SJCRH30 (cell line): ENCODE measurements at regions not wholly inside any gene's neighbourhood (a gene's known extent, or its start where the extent isn't known, plus 50 kb on each side); places are given as distances from the start of the nearest gene placed in this dataset.
"Not testable (repeated sequence)": the region's sequence is repeated elsewhere in the genome, so short reads cannot be mapped to it uniquely, and the experiment has no call there.

Experiments
- DNase-seq, 2 experiments: peaks; one replicate each; pipeline ENCODE4 v3.0.0-alpha.2; 2015 to 2020
- H3K27ac ChIP-seq: fragments of 250-450 bp; sonication (Bioruptor Pico); 2 replicates; pipeline ENCODE4 v1.5.1; 2020; ENCODE audit warnings: mild to moderate bottlenecking, moderate library complexity
- H3K27me3 ChIP-seq: fragments of 250-450 bp; sonication (Bioruptor Pico); 2 replicates; pipeline ENCODE4 v1.5.1; 2020; ENCODE audit warnings: mild to moderate bottlenecking, moderate library complexity
- H3K36me3 ChIP-seq: fragments of 250-450 bp; sonication (Bioruptor Pico); 2 replicates; pipeline ENCODE4 v1.5.1; 2020; ENCODE audit warnings: mild to moderate bottlenecking, moderate library complexity
- H3K4me1 ChIP-seq: fragments of 250-450 bp; sonication (Bioruptor Pico); 2 replicates; pipeline ENCODE4 v1.5.1; 2020; ENCODE audit warnings: mild to moderate bottlenecking, moderate library complexity
- H3K4me3 ChIP-seq: fragments of 250-450 bp; sonication (Bioruptor Pico); 2 replicates; pipeline ENCODE4 v1.5.1; 2020; ENCODE audit warnings: mild to moderate bottlenecking, moderate library complexity
- H3K9me3 ChIP-seq: fragments of 250-450 bp; sonication (Bioruptor Pico); replicated peaks from 2 replicates; pipeline ENCODE4 v1.5.1; 2020; ENCODE audit warnings: mild to moderate bottlenecking, moderate library complexity

DNA sequence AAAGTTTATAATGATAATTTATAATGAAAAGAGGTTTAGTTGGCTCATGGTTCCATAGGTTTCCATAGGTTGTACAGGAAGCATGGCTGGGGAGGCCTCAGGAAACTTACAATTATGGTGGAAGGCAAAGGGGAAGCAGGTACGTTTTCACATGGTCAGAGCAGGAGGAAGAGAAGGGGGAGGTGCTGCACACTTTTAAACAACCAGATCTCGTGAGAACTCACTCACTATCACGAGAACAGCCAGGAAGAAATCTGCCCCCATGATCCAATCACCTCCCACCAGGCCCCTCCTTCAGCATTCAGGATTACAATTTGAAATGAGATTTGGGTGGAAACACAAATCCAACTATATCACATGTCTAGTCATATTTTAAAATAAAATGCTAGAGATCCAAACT lies 64.1 kb upstream of the ABLIM1 start:
- not testable (repeated sequence) for H3K4me1 ChIP-seq, H3K27me3 ChIP-seq, DNase-seq, H3K36me3 ChIP-seq, H3K27ac ChIP-seq, H3K4me3 ChIP-seq, H3K9me3 ChIP-seq

DNA sequence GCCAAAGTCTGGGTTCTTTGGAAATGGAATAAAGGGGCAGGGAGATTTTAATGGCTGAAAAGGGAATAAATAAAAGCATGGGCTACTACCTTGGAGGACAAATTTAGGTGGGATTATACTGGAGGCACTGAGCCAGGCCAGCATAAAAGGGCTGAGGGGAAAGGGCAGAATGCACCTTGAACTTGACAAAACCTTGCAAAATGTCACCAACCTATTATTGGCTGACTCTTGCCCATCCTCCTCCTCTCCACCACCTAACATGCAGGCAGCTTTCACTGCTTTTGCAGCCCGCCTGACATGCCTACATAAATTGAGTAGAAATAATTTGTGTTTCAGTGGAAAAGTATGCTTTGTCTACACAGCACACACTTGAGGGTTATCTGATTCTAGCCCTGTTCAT lies 65.3 kb upstream of the ABLIM1 start:
- H3K27me3 ChIP-seq: peaks cover 4% of the 10 kb centered on the region; the same call in 1 of the 2 replicates
- 0 out of 2 replicates have a peak, but pooled peaks cover 2% of the 10 kb centered on the region for H3K4me1 ChIP-seq
- no peak overlapping the region for H3K27ac ChIP-seq
- DNase-seq: no peak
- H3K36me3 ChIP-seq: no peaks in the 10 kb centered on the region
- no peak overlapping the region for H3K4me3 ChIP-seq
- H3K9me3 ChIP-seq: 0 out of 2 replicates have a peak, but pooled peaks cover 4% of the 10 kb centered on the region

DNA sequence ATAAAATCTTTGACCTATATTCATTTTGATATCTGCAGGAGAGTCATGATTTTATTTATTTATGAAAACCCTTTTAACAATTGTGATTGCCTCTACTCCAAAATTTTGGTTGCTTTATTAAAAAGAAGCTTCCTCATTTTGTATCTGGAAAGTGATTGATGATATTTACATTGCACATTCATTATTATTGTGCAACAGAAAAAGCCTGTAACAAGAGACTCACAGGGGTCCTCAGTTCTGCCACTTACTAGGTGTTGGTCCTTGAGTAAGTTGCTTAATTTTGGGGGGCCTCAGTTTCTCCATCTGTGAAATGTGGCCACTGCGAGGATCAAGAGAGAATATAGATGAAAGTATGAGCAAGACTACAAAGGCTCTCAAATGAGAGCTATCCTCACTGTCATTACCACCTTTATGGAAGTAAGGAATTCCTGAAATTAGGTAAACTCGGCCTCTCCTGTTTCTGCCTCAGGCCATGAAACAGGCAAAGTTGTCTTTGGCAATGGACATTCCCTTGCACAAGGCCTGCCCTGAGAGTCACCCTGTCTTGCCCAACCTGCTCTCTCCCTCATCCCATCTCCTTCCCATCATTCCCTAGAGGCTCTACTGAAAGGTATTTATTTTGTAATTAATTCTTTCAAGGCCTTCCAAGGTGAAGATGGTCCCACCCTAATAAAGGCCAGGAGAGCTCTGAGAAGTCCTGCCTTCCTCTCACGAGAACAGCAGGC lies 66.1 kb upstream of the ABLIM1 start:
- Histone ChIP-seq H3K36me3 (no peaks in the 10 kb centered on the region), H3K9me3 (0 out of 2 replicates have a peak, but pooled peaks cover 4% of the 10 kb centered on the region), H3K4me3 (no peak overlapping the region), H3K4me1 (no peaks in the 10 kb centered on the region), H3K27me3 (peaks cover 4% of the 10 kb centered on the region; the same call in 1 of the 2 replicates), H3K27ac (no peak overlapping the region)
- DNase-seq: no peak

DNA sequence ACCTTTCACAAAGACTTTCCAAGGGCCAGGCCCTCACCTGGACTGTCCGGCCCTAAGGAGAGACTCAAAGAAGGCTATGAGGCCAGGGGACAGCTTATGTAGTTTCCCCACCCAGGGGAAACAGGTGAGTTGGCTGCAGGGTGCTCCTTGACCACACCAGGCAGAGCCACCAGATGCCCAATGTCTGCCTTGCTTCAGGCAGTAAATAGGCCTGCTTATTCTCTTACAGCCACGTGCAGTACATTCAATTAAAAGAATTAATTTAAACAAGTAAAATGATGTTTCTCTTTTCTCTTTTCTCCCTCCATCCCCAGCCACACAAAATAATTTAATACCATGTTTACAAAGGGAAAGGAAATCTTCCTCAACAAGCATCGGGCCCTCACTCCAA lies 66.6 kb upstream of the ABLIM1 start:
- DNase-seq: no peak
- Histone ChIP-seq H3K27ac (no peak overlapping the region), H3K9me3 (0 out of 2 replicates have a peak, but pooled peaks cover 4% of the 10 kb centered on the region), H3K4me1 (no peaks in the 10 kb centered on the region), H3K4me3 (no peak overlapping the region), H3K36me3 (no peaks in the 10 kb centered on the region), H3K27me3 (peaks cover 4% of the 10 kb centered on the region; the same call in 1 of the 2 replicates)

DNA sequence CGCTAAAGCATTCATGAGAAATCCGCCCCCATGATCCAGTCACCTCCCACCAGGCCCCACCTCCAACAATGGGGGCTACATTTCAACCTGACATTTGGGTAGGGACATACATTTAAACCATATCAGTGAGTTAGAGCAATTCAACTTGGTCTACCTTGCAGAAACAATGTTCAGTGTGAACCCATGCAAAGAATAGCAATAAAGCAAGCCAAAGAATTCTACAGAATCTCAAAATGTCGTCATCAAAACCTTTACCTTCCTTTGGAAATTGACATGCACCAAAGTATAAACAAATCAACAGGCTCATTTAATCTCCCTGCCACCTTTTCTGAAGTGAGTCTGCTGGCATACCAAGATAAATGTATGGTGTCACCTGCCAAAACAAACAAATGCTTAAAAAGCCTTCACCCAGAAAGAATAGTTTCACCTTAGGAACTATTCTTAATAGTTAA lies 68.8 kb upstream of the ABLIM1 start:
- Histone ChIP-seq H3K27ac (no peak overlapping the region), H3K36me3 (no peaks in the 10 kb centered on the region), H3K27me3 (no peaks in the 10 kb centered on the region), H3K4me1 (no peaks in the 10 kb centered on the region), H3K9me3 (no peaks in the 10 kb centered on the region), H3K4me3 (no peak overlapping the region)
- no peak for DNase-seq

DNA sequence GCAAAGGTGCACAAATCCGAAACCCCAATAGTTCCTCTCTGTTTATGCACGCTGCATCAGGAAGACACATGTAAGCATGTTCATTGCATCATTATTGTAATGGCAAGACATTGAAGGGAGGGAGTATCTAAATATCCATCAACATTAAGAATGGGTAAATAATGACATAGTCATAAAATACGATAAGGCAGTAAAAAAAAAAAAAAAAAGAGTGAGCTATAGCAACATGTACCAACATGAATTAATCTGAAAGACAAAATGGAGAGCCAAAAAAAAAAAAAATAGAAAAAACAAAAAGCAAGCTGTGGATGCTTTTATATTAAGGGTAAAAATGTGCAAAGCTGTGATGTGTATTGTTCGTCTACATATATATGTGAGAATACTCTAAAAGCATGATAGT lies 70.2 kb upstream of the ABLIM1 start:
- Histone ChIP-seq H3K27ac (no peak overlapping the region), H3K4me1 (no peaks in the 10 kb centered on the region), H3K27me3 (no peaks in the 10 kb centered on the region), H3K4me3 (no peak overlapping the region), H3K36me3 (no peaks in the 10 kb centered on the region), H3K9me3 (no peaks in the 10 kb centered on the region)
- no peak for DNase-seq

DNA sequence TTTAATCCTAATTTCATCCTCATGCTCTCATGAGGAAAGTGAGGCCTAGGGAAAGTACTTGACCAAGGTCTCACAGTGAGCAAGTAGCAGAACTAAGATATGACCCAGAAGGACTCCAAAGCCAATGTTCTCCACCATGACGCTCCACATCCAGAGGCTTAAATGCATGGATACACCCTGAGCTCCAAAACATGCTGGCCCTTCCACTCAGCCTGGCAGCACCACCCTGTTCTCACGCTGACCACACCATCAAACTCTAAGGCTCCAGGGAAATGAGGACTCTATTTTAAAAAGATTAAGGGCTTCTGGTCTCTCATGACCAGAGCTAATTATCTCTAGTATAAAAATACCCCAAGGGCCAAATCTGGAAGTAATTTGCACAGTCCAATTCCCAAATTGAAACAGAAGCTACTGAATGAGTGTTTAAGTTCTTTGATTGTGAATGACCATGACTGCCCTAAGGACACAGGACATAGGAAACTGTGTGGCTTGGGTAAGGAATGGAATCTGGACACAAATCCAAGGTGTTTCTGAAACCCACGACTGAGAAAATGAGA lies 71.1 kb upstream of the ABLIM1 start:
- DNase-seq: no peak
- no peak overlapping the region for H3K4me3 ChIP-seq

DNA sequence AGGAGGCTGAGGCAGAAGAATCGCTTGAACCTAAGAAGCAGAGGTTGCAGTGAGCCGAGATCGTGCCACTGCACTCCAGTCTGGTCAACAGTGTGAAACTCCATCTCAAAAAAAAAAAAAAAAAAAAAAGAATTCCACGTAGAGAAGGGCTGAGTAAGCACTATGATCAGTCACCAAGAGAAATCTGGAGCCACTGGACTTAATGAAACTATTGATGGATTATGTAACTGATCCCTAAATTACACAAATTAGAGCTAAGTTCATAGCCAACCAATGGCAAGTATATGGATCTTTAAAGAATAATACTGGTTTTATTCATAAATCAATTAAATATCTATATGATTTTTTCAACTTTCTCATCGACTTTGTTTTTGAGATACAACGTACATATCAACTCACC lies 72.2 kb upstream of the ABLIM1 start:
- no peak overlapping the region for H3K4me3 ChIP-seq

More for the DNA sequence above, 71.1 kb upstream of the ABLIM1 start:
- H3K4me1 ChIP-seq: no peaks in the 10 kb centered on the region
- H3K27me3 ChIP-seq: no peaks in the 10 kb centered on the region
- no peaks in the 10 kb centered on the region for H3K36me3 ChIP-seq
- no peak overlapping the region for H3K27ac ChIP-seq
- no peaks in the 10 kb centered on the region for H3K9me3 ChIP-seq

DNA sequence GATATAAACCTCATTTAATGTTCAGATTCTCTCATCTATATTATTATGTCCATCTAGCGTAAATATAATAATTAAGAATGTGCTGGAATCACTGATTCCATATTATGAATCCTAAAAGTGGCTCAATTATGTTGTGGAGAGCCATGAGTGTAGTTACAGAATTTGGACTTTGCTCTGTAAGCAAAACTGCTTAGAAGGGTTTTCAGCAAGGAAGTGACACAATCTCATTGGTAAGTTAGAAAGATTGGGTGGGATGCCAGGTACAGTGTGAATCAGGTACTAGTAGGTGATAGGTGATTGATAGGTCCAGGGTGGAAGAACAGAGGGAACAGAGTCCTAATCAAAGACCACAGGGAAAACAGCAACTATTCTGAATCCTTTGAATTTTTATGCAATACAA lies 74.9 kb upstream of the ABLIM1 start:
- Histone ChIP-seq H3K4me1 (no peaks in the 10 kb centered on the region), H3K9me3 (no peaks in the 10 kb centered on the region), H3K27ac (no peak overlapping the region), H3K4me3 (no peak overlapping the region), H3K36me3 (no peaks in the 10 kb centered on the region), H3K27me3 (no peaks in the 10 kb centered on the region)
- no peak for DNase-seq

More for the DNA sequence above, 72.2 kb upstream of the ABLIM1 start:
- Histone ChIP-seq H3K27me3 (no peaks in the 10 kb centered on the region), H3K27ac (no peak overlapping the region), H3K36me3 (no peaks in the 10 kb centered on the region), H3K4me1 (no peaks in the 10 kb centered on the region), H3K9me3 (no peaks in the 10 kb centered on the region)
- DNase-seq: no peak

DNA sequence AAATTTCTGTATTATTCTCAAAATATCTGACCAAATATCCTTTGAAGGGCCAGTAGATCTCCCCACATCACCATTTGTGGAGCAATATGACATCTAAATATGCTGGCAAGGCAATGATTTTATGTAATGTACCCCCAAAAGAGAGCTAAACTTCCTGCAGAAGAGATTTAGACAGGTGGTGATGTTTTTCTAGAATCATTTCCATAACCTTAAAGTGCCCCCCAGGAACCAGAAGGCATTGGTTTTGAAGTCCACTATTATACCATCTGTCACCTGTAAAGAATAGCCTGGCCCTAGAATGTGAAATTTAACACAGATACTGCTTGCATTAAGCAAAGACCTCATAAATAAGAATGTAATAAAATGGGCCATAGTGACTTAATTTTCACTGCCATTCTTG lies 77.9 kb upstream of the ABLIM1 start:
- H3K9me3 ChIP-seq: no peaks in the 10 kb centered on the region

DNA sequence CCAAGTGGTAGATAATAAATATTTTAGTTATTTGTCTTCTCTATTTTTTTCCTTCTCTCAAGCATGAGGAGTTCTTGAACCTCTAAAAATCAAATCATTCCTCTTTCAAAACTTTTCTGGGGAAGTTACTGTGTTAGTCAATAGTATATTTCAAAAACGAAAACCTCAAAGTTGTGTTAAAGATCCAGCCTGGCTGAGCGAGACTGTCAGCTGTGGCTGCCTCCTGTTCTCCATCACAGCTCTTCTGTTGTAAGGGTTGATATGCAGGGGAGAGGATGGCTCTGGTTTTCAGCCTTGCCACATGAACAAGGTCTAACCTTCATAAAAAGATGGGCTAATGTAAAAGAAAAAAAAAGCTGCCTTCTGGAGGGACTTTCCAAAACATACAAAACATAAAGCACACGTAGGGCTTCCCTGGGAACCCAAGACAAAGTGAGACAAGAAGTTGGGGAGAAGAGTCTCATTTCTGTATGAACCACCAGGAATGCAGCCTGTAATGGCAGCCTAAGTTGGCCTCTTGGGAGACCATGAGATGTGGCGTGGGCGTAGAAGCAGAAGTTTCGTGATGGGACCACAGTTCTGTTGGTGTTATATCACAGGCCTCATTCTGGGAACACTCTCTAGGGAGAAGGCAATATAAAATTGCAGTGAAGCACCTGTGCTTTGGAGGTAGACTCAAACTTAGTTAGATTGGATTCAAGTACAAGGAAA lies 77.9 kb upstream of the FHIP2A start:
- 0 out of 2 replicates have a peak, but pooled peaks cover 6% of the 10 kb centered on the region for H3K27me3 ChIP-seq
- H3K4me1 ChIP-seq: no peaks in the 10 kb centered on the region
- H3K4me3 ChIP-seq: no peak overlapping the region
- H3K36me3 ChIP-seq: no peaks in the 10 kb centered on the region
- no peak for DNase-seq
- no peaks in the 10 kb centered on the region for H3K9me3 ChIP-seq
- no peak overlapping the region for H3K27ac ChIP-seq

More for the DNA sequence above, 77.9 kb upstream of the ABLIM1 start:
- Histone ChIP-seq H3K36me3 (no peaks in the 10 kb centered on the region), H3K27ac (no peak overlapping the region), H3K27me3 (no peaks in the 10 kb centered on the region), H3K4me1 (no peaks in the 10 kb centered on the region), H3K4me3 (no peak overlapping the region)
- no peak for DNase-seq

DNA sequence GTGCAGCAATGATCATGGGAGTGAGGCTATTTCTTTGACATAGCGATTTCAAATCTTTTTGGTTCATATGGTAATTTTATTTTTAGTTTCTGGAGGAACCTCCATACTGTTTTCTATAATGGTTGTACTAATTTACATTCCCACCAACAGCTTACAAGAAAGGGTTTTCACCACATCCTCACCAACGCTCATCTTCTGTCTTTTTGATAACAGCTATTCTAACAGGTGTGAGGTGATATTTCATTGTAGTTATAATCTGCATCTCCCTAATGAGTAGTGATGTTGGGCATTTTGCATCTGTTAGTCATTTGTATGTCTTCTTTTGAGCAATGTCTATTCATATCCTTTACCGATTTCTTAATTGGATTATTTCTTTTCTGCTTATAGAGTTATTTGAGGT lies 75.0 kb upstream of the FHIP2A start:
- H3K9me3 ChIP-seq: no peaks in the 10 kb centered on the region
- no peak for DNase-seq

DNA sequence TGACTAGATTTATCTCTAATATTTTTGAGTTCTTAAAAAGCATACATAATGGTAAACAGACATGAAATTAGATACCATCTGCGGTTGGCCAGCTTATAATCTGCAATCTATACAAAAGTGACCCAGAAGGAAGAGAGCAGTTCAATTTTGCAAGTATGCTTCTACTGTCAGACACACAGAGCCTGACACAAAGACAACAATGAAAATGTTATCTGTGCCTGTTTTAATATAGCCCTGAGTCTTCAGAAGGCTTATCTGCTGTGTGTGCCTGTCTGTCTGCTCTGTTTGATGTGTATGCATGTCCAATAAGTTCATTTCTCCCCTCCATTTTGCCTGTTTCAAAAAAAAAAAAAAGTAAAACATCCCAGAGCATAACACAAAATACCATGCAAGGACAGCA lies 73.3 kb upstream of the FHIP2A start:
- no peaks in the 10 kb centered on the region for H3K36me3 ChIP-seq
- no peak overlapping the region for H3K4me3 ChIP-seq
- no peaks in the 10 kb centered on the region for H3K4me1 ChIP-seq
- H3K27me3 ChIP-seq: 0 out of 2 replicates have a peak, but pooled peaks cover 2% of the 10 kb centered on the region
- H3K9me3 ChIP-seq: no peaks in the 10 kb centered on the region
- H3K27ac ChIP-seq: no peak overlapping the region
- no peak for DNase-seq

More for the DNA sequence above, 75.0 kb upstream of the FHIP2A start:
- Histone ChIP-seq H3K4me1 (no peaks in the 10 kb centered on the region), H3K27me3 (0 out of 2 replicates have a peak, but pooled peaks cover 6% of the 10 kb centered on the region), H3K27ac (no peak overlapping the region), H3K36me3 (no peaks in the 10 kb centered on the region), H3K4me3 (no peak overlapping the region)

DNA sequence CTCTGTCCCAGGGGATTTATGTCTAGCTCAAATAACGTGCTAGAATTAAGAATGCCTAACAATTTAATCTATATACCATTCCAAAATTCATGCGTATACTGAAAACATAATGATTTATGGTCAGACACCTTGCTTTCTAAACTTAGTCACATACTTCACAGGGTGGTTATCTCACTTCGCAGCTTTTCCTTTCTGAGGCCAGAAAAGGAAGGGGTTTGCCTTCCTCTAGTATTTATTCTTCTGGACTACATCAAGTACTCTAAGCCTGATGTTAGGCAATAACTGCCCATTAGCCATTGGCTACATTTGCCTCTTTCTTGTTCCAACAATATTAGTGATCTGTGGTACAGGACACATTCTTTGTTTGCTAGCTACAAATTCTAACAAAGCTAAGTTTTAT lies 72.6 kb upstream of the FHIP2A start:
- no peaks in the 10 kb centered on the region for H3K36me3 ChIP-seq
- no peaks in the 10 kb centered on the region for H3K27me3 ChIP-seq
- no peaks in the 10 kb centered on the region for H3K9me3 ChIP-seq
- no peak for DNase-seq
- no peak overlapping the region for H3K27ac ChIP-seq
- no peak overlapping the region for H3K4me3 ChIP-seq
- no peaks in the 10 kb centered on the region for H3K4me1 ChIP-seq

DNA sequence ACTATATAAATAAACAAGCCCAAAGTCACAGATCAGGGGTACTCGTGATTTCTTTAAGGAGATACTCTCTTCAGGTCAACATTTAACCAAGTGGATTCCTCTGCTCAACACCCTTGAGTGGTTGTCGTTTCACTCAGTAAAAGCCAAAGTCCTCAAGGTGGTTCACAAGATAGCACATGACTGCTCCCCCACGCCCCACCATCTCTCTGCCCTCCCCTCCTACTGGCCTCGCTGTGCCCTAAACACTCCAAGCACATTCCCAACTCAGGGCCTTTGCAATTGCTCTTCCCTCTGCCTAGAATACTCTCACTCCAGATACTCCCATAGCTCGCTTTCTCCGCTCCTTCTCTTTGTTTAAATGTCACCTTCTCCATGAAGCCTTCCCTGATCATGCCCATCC lies 72.1 kb upstream of the FHIP2A start:
- Histone ChIP-seq H3K36me3 (no peaks in the 10 kb centered on the region), H3K27me3 (no peaks in the 10 kb centered on the region), H3K4me1 (no peaks in the 10 kb centered on the region), H3K27ac (no peak overlapping the region), H3K9me3 (no peaks in the 10 kb centered on the region), H3K4me3 (no peak overlapping the region)
- DNase-seq: no peak
